ENCODE measurements at regions not wholly inside any gene's neighbourhood (a gene's known extent, or its start where the extent isn't known, plus 50 kb on each side); places are given as distances from the start of the nearest gene placed in this dataset.

- no peak for DNase-seq (ENCODE audit: low spot score)
Observed at GRCh38 chr20:63071541-63072181, 64.9 kb upstream of the BHLHE23 start.

More at GRCh38 chr20:63071541-63072181, 64.9 kb upstream of the BHLHE23 start:
- TF ChIP-seq ATF3 (IDR thresholded peaks at IDR 0.05) (no peak), MAX (IDR thresholded peaks at IDR 0.05) (no peak), ZBTB33 (IDR thresholded peaks at IDR 0.05) (no peak), REST (IDR thresholded peaks at IDR 0.05) (no peak), GABPA (IDR thresholded peaks at IDR 0.05 in 1 of 2, conservative IDR thresholded peaks at IDR 0.05 in 1 of 2) (no peak), TAF1 (conservative IDR thresholded peaks at IDR 0.05) (no peak), FOXA2 (IDR thresholded peaks at IDR 0.05) (no peak), RXRA (IDR thresholded peaks at IDR 0.05) (no peak), FOXA1 (IDR thresholded peaks at IDR 0.05) (no peak), YY1 (IDR thresholded peaks at IDR 0.05) (no peak), HNF4G (IDR thresholded peaks at IDR 0.05) (no peak), NR2F2 (IDR thresholded peaks at IDR 0.05) (no peak)
- no peaks in the 10 kb centered on the region for H3K36me3 ChIP-seq (ENCODE audit: control insufficient read depth in 4 of 4, insufficient read depth in 3 of 4, low read depth in 1 of 4, low read length in 3 of 4)
- H3K4me3 ChIP-seq (ENCODE audit: low read depth in 1 of 3, low read length in 3 of 3): no peak overlapping the region
- H3K9me3 ChIP-seq (ENCODE audit: control insufficient read depth in 4 of 4, low read length in 3 of 4): peaks cover 0 to 10% (median 2%) of the 10 kb centered on the region in 4 donors
- H3K27me3 ChIP-seq (ENCODE audit: control insufficient read depth in 4 of 4, insufficient read depth in 4 of 4, low read length in 3 of 4): peaks cover 4 to 11% (median 5%) of the 10 kb centered on the region in 4 donors
- H3K9ac ChIP-seq (ENCODE audit: low read depth in 1 of 2, low read length in 2 of 2): no peak overlapping the region
- no peak overlapping the region for H3K27ac ChIP-seq (ENCODE audit: low read depth in 1 of 2, low read length in 2 of 2)
- WGBS: 12% methylated on average over 40 of the region's 40 CpGs
- peaks cover 0 to 3% (median 0%) of the 10 kb centered on the region in 4 donors for H3K4me1 ChIP-seq (ENCODE audit: control insufficient read depth in 4 of 4, insufficient read depth in 4 of 4, low read length in 3 of 4)
